ENCODE measurements at regions not wholly inside any gene's neighbourhood (a gene's known extent, or its start where the extent isn't known, plus 50 kb on each side); places are given as distances from the start of the nearest gene placed in this dataset.
A peak's percentile ranks its signal among the peaks of the same experiment; 100 is the strongest.

- Histone ChIP-seq H3K27ac (no peak overlapping the region), H3K4me3 (no peak overlapping the region), H3K4me1 (replicated peaks in 1 of 2) (peaks cover 0 to 10% of the 10 kb centered on the region in 2 donors)
- in situ Hi-C loops (cut with MboI; ENCODE audit: low pct_unique_long_range_greater_than_20kb in 2 of 9, low sequenced_read_pairs in 9 of 9, unreplicated experiment in 9 of 9), result no loop called here
- 5 to 89% (median 57%) methylated on average over 2 to 5 of the region's 6 CpGs; no CpG with 5 or more reads in 1 of the 10 experiments for WGBS, 10 experiments
- ATAC-seq (replicated peaks in 6 of 8), result no peak
These were observed 162.1 kb upstream of the MPHOSPH6 start for GRCh38 chr16:82331974-82332750.

- WGBS, 10 experiments, result 6 to 100% (median 56%) methylated on average over 1 to 3 of the region's 3 CpGs; no CpG with 5 or more reads in 4 of the 10 experiments
- in situ Hi-C loops (cut with MboI; ENCODE audit: low pct_unique_long_range_greater_than_20kb in 2 of 9, low sequenced_read_pairs in 9 of 9, unreplicated experiment in 9 of 9), result no loop called here
These were observed 161.4 kb upstream of the MPHOSPH6 start for GRCh38 chr16:82331397-82331796.

DNA sequence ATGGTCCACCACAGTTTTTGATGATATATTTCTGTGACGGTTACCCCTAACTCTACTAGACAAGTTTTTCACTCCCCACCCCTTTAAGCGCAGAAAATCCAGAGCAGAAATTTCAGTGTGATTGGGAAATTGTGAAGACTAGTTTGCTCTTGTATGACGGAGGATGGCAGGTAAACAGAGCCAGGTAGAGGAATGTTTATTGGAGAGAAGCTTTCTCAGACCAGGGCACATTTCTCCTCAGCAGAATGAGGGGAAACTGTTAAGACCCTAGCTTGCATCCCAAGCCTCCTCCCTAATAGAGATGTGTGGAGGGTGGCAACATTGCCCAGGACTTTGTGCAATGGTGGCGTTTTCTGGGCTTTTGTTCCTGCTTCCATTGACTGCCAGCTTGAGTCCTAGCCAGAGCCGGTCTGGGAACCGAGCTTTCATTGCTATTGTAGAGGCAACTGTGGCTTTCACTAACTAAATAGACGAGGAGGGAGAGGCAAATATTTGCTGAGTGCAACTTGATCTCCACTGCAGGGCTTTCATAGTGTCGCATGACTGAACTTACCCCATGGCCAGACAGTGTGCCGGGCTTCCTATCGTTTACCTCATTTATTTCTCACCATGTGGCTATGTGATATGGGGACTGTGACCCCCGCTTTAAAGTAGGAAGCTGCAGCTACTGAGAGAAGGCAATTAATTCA lies 159.6 kb upstream of the MPHOSPH6 start:
- Histone ChIP-seq H3K4me1 (replicated peaks in 1 of 2) (peaks cover 0 to 10% of the 10 kb centered on the region in 2 donors), H3K4me3 (no peak overlapping the region), H3K27ac (no peak overlapping the region)
- ATAC-seq (replicated peaks in 6 of 8), result peak in 3 of 8 experiments; percentile 38 to 98 (median 73)
- WGBS, 10 experiments, result 0 to 100% (median 76%) methylated on average over 1 to 8 of the region's 11 CpGs
- in situ Hi-C loops (cut with MboI; ENCODE audit: low pct_unique_long_range_greater_than_20kb in 2 of 9, low sequenced_read_pairs in 9 of 9, unreplicated experiment in 9 of 9), result no loop called here

More at GRCh38 chr16:82331397-82331796, 161.4 kb upstream of the MPHOSPH6 start:
- Histone ChIP-seq H3K4me3 (no peak overlapping the region), H3K27ac (no peak overlapping the region), H3K4me1 (replicated peaks in 1 of 2) (peaks cover 0 to 10% of the 10 kb centered on the region in 2 donors)
- no peak for ATAC-seq (replicated peaks in 6 of 8)

DNA sequence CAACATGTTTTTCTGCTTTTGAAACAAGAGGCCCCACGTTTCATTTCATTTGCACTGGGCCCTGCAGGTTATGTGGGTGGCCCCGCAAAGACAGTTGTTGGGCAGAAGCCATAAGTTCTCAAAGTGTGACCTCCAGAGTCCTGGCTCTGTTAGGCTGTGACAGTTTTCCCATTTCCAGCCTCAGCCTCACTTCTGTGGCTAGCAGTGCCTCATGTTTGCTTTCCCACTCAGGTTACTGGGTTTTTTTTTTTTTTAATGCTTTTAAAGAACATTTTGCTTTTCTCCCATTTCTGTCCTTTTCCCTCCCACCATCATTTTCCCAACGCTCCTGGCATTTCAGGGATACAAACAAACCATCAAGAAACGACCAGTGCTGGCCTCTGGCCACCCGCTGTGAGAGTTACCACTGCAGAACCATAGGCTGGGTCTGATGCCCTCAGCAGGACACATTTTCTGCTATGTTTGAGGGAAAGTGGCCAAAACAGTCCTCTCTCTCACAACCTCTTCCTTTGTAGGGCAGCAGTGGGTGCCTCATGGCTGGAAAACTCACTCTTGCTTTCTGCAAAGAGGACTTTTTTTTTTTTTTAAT lies 159.0 kb upstream of the MPHOSPH6 start:
- ATAC-seq (replicated peaks in 6 of 8), result peak in 1 of 8 experiments; percentile 6
- Histone ChIP-seq H3K27ac (no peak overlapping the region), H3K4me1 (replicated peaks in 1 of 2) (peaks cover 0 to 10% of the 10 kb centered on the region in 2 donors), H3K4me3 (no peak overlapping the region)
- in situ Hi-C loops (cut with MboI; ENCODE audit: low pct_unique_long_range_greater_than_20kb in 2 of 9, low sequenced_read_pairs in 9 of 9, unreplicated experiment in 9 of 9), result no loop called here
- 0 to 89% (median 54%) methylated on average over 1 to 5 of the region's 5 CpGs for WGBS, 10 experiments

GRCh38 chr16:82323171-82323570 lies 153.1 kb upstream of the MPHOSPH6 start:
- no peak for ATAC-seq (replicated peaks in 6 of 8)
- WGBS, 10 experiments, result 32 to 100% (median 93%) methylated on average over 2 of the region's 2 CpGs

GRCh38 chr16:82322177-82322576 lies 152.2 kb upstream of the MPHOSPH6 start:
- in situ Hi-C loops (cut with MboI; ENCODE audit: low pct_unique_long_range_greater_than_20kb in 2 of 9, low sequenced_read_pairs in 9 of 9, unreplicated experiment in 9 of 9), result no loop called here
- ATAC-seq (replicated peaks in 6 of 8), result no peak
- Histone ChIP-seq H3K27ac (no peak overlapping the region), H3K4me3 (no peak overlapping the region), H3K4me1 (replicated peaks in 1 of 2) (peaks cover 8% of the 10 kb centered on the region in 2 donors)

More at GRCh38 chr16:82323171-82323570, 153.1 kb upstream of the MPHOSPH6 start:
- in situ Hi-C loops (cut with MboI; ENCODE audit: low pct_unique_long_range_greater_than_20kb in 2 of 9, low sequenced_read_pairs in 9 of 9, unreplicated experiment in 9 of 9), result no loop called here
- Histone ChIP-seq H3K4me1 (replicated peaks in 1 of 2) (peaks cover 6 to 8% of the 10 kb centered on the region in 2 donors), H3K27ac (no peak overlapping the region), H3K4me3 (no peak overlapping the region)

GRCh38 chr16:82319038-82319437 lies 149.0 kb upstream of the MPHOSPH6 start:
- Histone ChIP-seq H3K4me3 (no peak overlapping the region), H3K27ac (no peak overlapping the region), H3K4me1 (replicated peaks in 1 of 2) (peaks cover 8% of the 10 kb centered on the region in 2 donors)
- 0 to 60% (median 40%) methylated on average over 1 of the region's 1 CpG; no CpG with 5 or more reads in 1 of the 10 experiments for WGBS, 10 experiments
- in situ Hi-C loops (cut with MboI; ENCODE audit: low pct_unique_long_range_greater_than_20kb in 2 of 9, low sequenced_read_pairs in 9 of 9, unreplicated experiment in 9 of 9), result no loop called here
- ATAC-seq (replicated peaks in 6 of 8), result peak in 4 of 8 experiments; percentile 18 to 75 (median 70)

- ATAC-seq (replicated peaks in 6 of 8), result peak in 1 of 8 experiments; percentile 60
- no peak overlapping the region for H3K27ac ChIP-seq
- H3K4me1 ChIP-seq (replicated peaks in 1 of 2), result peaks cover 8% of the 10 kb centered on the region in 2 donors
- no peak overlapping the region for H3K4me3 ChIP-seq
- in situ Hi-C loops (cut with MboI; ENCODE audit: low pct_unique_long_range_greater_than_20kb in 2 of 9, low sequenced_read_pairs in 9 of 9, unreplicated experiment in 9 of 9), result no loop called here
- WGBS, 10 experiments, result 8 to 100% (median 78%) methylated on average over 2 to 7 of the region's 7 CpGs
These were observed 147.6 kb upstream of the MPHOSPH6 start for GRCh38 chr16:82317411-82318167.

DNA sequence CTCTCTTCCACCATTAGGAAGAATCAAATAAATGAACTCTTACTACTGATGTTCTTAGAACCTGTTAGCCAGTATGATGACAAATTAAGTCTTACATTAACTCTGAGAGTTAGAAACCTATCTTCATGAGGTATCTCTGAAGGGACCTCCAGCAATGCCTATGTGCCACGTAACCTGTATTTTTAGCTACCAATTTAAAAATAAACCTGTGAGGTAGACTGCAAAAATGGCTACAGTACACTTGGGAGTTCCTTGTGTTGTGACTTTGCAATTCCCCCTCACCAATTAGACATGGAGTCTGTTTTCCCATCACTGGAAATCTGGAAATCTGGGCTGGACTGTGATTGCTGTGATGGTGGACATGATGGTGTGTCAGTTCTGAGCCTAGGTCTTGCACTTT lies 143.7 kb upstream of the MPHOSPH6 start:
- no peak overlapping the region for H3K4me3 ChIP-seq
- H3K4me1 ChIP-seq (replicated peaks in 1 of 2), result peaks cover 3 to 8% of the 10 kb centered on the region in 2 donors
- H3K27ac ChIP-seq, result no peak overlapping the region
- WGBS, 10 experiments, result 0 to 100% (median 80%) methylated on average over 1 of the region's 1 CpG; no CpG with 5 or more reads in 3 of the 10 experiments
- no peak for ATAC-seq (replicated peaks in 6 of 8)
- in situ Hi-C loops (cut with MboI; ENCODE audit: low pct_unique_long_range_greater_than_20kb in 2 of 9, low sequenced_read_pairs in 9 of 9, unreplicated experiment in 9 of 9), result no loop called here

DNA sequence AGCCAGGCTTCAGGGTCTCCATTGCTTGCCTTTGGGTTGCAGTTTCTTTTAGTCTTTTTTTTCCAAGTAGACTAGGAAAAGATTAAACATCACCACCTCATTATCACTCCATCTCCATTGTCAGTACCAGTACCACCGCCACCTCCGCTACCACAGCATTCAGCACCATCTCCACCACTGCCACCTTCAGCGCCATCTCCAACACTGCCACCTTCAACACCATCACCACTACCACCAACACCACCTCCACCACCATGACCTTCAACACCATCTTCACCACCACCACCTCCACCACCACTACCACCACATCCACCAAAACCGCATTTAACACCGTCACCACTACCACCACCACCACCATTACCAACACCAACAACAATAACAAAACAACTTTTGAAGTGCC lies 141.5 kb upstream of the MPHOSPH6 start:
- in situ Hi-C loops (cut with MboI; ENCODE audit: low pct_unique_long_range_greater_than_20kb in 2 of 9, low sequenced_read_pairs in 9 of 9, unreplicated experiment in 9 of 9), result no loop called here
- H3K4me1 ChIP-seq (replicated peaks in 1 of 2), result no peaks in the 10 kb centered on the region
- H3K4me3 ChIP-seq, result no peak overlapping the region
- no peak for ATAC-seq (replicated peaks in 6 of 8)
- 38 to 97% (median 78%) methylated on average over 1 to 5 of the region's 5 CpGs; no CpG with 5 or more reads in 4 of the 10 experiments for WGBS, 10 experiments
- no peak overlapping the region for H3K27ac ChIP-seq

DNA sequence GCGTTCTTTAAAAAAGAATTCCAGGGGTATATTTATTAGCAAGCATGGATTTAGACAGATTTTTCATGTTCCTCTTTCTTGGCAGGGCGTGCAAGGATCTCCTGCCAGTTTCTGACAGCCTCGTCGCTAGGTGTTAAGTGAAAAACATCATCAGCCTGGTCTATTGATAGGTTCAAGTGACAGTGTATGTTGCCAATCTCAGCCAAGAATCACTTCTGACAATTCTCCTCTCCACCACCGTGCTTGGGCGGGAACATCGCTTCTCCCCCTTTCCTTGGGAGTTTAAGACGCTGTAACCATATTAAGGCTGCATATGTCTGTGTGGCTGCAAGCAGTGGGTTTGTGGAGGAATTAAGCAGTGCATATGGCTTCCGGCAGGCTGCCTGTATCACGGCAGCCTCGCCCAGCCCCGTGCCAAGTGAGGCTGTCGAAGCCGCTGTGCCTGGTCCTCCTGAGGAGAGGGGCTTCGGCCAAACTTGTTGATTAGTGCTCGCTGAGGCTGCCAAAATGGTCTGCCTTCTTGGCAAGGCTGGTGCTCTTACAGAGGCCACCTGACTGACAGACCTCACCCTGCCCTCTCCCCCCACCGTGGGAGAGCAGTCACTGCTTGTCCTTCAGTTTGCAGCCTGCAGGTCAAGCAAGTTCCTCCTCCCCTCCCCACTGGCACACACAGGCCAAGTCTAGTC lies 132.2 kb upstream of the MPHOSPH6 start:
- ATAC-seq (replicated peaks in 6 of 8), result peak in 1 of 8 experiments; percentile 69
- Histone ChIP-seq H3K27ac (no peak overlapping the region), H3K4me3 (no peak overlapping the region), H3K4me1 (replicated peaks in 1 of 2) (no peaks in the 10 kb centered on the region)
- 0 to 89% (median 85%) methylated on average over 2 to 11 of the region's 17 CpGs; no CpG with 5 or more reads in 2 of the 10 experiments for WGBS, 10 experiments
- in situ Hi-C loops (cut with MboI; ENCODE audit: low pct_unique_long_range_greater_than_20kb in 2 of 9, low sequenced_read_pairs in 9 of 9, unreplicated experiment in 9 of 9), result no loop called here

DNA sequence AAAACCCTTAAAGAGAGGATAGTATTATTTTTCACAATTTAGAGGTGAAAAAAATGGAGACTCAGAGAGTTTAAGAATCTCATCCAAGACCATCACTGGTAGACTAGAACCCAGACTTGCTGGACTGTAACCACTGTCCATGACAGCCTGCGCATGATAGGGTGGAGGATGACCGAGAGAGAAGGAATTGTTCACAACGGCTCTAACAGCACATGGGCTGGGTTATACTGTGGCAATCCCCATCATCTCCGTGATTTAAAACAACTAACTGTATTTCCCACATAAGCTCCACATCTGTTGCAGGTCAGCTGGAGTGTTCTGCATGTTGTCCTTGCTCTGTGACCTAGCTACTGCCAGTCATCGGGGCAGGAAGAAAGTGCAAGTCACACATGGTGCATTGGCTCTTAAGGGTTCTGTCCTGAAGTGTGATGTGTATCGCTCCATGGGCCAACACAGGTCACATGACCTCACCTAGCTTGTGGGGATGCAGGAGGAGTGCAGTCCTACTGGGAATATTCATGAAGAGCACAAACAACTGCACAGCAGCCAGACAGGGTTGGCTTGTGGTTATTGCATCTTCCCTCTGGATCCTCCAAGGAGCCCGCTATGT lies 131.2 kb upstream of the MPHOSPH6 start:
- ATAC-seq (replicated peaks in 6 of 8), result peak in 2 of 8 experiments; percentile 31 to 82
- in situ Hi-C loops (cut with MboI; ENCODE audit: low pct_unique_long_range_greater_than_20kb in 2 of 9, low sequenced_read_pairs in 9 of 9, unreplicated experiment in 9 of 9), result no loop called here
- no peak overlapping the region for H3K4me3 ChIP-seq
- WGBS, 10 experiments, result 20 to 100% (median 55%) methylated on average over 2 to 6 of the region's 7 CpGs; no CpG with 5 or more reads in 1 of the 10 experiments
- no peaks in the 10 kb centered on the region for H3K4me1 ChIP-seq (replicated peaks in 1 of 2)
- H3K27ac ChIP-seq, result no peak overlapping the region

All from motor neuron (in vitro differentiated cells).